WTC11 (cell line): ENCODE measurements at regions not wholly inside any gene's neighbourhood (a gene's known extent, or its start where the extent isn't known, plus 50 kb on each side); places are given as distances from the start of the nearest gene placed in this dataset.

Experiments
- ATAC-seq: fragments of 200-7000 bp; cut with Tn5 transposase; 2 replicates; pipeline ENCODE4 v1.10.0; 2021; ENCODE audit warnings: mild to moderate bottlenecking, moderate library complexity
- CTCF ChIA-PET: fragments of 300-600 bp; sonication (Branson Sonifier 250); formaldehyde crosslinking; loops from one replicate; lab custom pipeline; 2021; ENCODE audit warnings: antibody characterized with exemption; lab: Charles Lee
- POLR2A ChIA-PET: fragments of 350-600 bp; sonication (Branson Sonifier 250); formaldehyde crosslinking; loops from one replicate; lab custom pipeline; 2021; ENCODE audit warnings: antibody characterized with exemption; lab: Charles Lee
- DNase-seq: peaks from one replicate; pipeline ENCODE4 v3.0.0; 2021; ENCODE audit warnings: low spot score
- H3K27ac Mint-ChIP-seq: 2 replicates; pipeline ENCODE4 v1.8.0; 2021; ENCODE audit warnings: mixed read lengths
- H3K27me3 Mint-ChIP-seq: 2 replicates; pipeline ENCODE4 v1.8.0; 2021; ENCODE audit warnings: low read depth, mild to moderate bottlenecking, moderate library complexity, mixed read lengths
- H3K36me3 Mint-ChIP-seq: 2 replicates; pipeline ENCODE4 v1.8.0; 2021; ENCODE audit warnings: mixed read lengths
- H3K4me1 Mint-ChIP-seq: 2 replicates; pipeline ENCODE4 v1.8.0; 2022; ENCODE audit warnings: mixed read lengths
- H3K4me3 Mint-ChIP-seq: 2 replicates; pipeline ENCODE4 v1.8.0; 2021; ENCODE audit warnings: mild to moderate bottlenecking, moderate library complexity, mixed read lengths
- H3K9me3 Mint-ChIP-seq: 2 replicates; pipeline ENCODE4 v1.8.0; 2021; ENCODE audit warnings: mixed read lengths
- CBFB ChIP-seq: sonication (generic); formaldehyde crosslinking; IDR thresholded peaks from 2 replicates; pipeline ENCODE4 v1.8.1; 2022; ENCODE audit warnings: mild to moderate bottlenecking, low read depth, missing genetic modification reagents
- ESRRA ChIP-seq: sonication (generic); formaldehyde crosslinking; IDR thresholded peaks from 2 replicates; pipeline ENCODE4 v1.8.1; 2022; ENCODE audit warnings: mild to moderate bottlenecking, missing genetic modification reagents, borderline replicate concordance
- MYBL2 ChIP-seq: sonication (generic); formaldehyde crosslinking; IDR thresholded peaks from 2 replicates; pipeline ENCODE4 v1.8.1; 2023; ENCODE audit warnings: mild to moderate bottlenecking, moderate library complexity, missing genetic modification reagents
- NR2C2 ChIP-seq: sonication (generic); formaldehyde crosslinking; IDR thresholded peaks from 2 replicates; pipeline ENCODE4 v1.8.0; 2022; ENCODE audit warnings: mild to moderate bottlenecking, missing genetic modification reagents
- PRRX2 ChIP-seq: fragments of 250-450 bp; sonication (Bioruptor Pico); IDR thresholded peaks from 2 replicates; pipeline ENCODE4 v1.8.0; 2021; ENCODE audit warnings: mild to moderate bottlenecking
- TEAD1 ChIP-seq: sonication (generic); formaldehyde crosslinking; IDR thresholded peaks from 2 replicates; pipeline ENCODE4 v1.8.0; 2022; ENCODE audit warnings: mild to moderate bottlenecking, missing genetic modification reagents
- ZNF416 ChIP-seq: fragments of 250-450 bp; sonication (Bioruptor Pico); IDR thresholded peaks from 2 replicates; pipeline ENCODE4 v1.9.0; 2021; ENCODE audit warnings: mild to moderate bottlenecking, inconsistent platforms
- ZNF671 ChIP-seq: fragments of 250-450 bp; sonication (Bioruptor Pico); IDR thresholded peaks from 2 replicates; pipeline ENCODE4 v1.8.0; 2021; ENCODE audit warnings: mild to moderate bottlenecking
- TF ChIP-seq, protein P1 (sequence below): sonication (generic); formaldehyde crosslinking; conservative IDR thresholded peaks from 2 replicates; pipeline ENCODE4 v1.8.1; 2023; ENCODE audit warnings: mild to moderate bottlenecking, low read depth, missing genetic modification reagents, moderate library complexity
- TF ChIP-seq, protein P2 (sequence below): fragments of 250-450 bp; sonication (Bioruptor Pico); IDR thresholded peaks from 2 replicates; pipeline ENCODE4 v1.9.0; 2021; ENCODE audit warnings: mild to moderate bottlenecking
- TF ChIP-seq, protein P3 (sequence below): fragments of 250-450 bp; sonication (Bioruptor Pico); IDR thresholded peaks from 2 replicates; pipeline ENCODE4 v2.1.2; 2022; ENCODE audit warnings: mild to moderate bottlenecking, moderate library complexity
- TF ChIP-seq, protein P4 (sequence below): sonication (generic); formaldehyde crosslinking; IDR thresholded peaks from 2 replicates; pipeline ENCODE4 v1.8.1; 2022; ENCODE audit warnings: low read depth, missing genetic modification reagents, borderline replicate concordance
- TF ChIP-seq, protein P5 (sequence below): fragments of 250-450 bp; sonication (Bioruptor Pico); IDR thresholded peaks from 2 replicates; pipeline ENCODE4 v1.8.0; 2021; ENCODE audit warnings: mild to moderate bottlenecking
- TF ChIP-seq, protein P6 (sequence below): sonication (generic); formaldehyde crosslinking; IDR thresholded peaks from 2 replicates; pipeline ENCODE4 v1.8.1; 2023; ENCODE audit warnings: mild to moderate bottlenecking, missing genetic modification reagents, moderate library complexity

DNA sequence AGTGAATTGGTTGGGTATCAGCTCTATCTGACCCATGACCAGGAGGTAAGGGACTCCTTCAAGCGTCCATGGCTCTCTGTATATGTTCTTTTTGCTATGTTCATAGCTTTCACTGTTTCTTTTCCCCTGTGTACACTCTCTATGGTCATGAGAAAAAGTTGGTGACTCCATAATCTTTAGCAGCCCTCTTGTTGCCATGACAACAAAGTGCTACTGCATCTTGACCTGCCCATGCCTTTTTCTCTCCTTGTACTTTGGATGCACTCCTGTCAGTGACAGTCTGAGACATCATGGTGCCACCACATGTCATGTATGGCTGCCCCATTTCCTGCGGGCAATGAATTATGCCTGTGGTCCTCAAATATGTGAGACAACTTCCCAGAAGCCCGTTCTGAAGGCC, 280.2 kb downstream of the TMEM121 start (continued):
- TF ChIP-seq, protein P1, sequence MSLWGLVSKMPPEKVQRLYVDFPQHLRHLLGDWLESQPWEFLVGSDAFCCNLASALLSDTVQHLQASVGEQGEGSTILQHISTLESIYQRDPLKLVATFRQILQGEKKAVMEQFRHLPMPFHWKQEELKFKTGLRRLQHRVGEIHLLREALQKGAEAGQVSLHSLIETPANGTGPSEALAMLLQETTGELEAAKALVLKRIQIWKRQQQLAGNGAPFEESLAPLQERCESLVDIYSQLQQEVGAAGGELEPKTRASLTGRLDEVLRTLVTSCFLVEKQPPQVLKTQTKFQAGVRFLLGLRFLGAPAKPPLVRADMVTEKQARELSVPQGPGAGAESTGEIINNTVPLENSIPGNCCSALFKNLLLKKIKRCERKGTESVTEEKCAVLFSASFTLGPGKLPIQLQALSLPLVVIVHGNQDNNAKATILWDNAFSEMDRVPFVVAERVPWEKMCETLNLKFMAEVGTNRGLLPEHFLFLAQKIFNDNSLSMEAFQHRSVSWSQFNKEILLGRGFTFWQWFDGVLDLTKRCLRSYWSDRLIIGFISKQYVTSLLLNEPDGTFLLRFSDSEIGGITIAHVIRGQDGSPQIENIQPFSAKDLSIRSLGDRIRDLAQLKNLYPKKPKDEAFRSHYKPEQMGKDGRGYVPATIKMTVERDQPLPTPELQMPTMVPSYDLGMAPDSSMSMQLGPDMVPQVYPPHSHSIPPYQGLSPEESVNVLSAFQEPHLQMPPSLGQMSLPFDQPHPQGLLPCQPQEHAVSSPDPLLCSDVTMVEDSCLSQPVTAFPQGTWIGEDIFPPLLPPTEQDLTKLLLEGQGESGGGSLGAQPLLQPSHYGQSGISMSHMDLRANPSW (CRISPR knock-in tag), result no peak
- TF ChIP-seq ZNF671 (CRISPR knock-in tag), result no peak

DNA sequence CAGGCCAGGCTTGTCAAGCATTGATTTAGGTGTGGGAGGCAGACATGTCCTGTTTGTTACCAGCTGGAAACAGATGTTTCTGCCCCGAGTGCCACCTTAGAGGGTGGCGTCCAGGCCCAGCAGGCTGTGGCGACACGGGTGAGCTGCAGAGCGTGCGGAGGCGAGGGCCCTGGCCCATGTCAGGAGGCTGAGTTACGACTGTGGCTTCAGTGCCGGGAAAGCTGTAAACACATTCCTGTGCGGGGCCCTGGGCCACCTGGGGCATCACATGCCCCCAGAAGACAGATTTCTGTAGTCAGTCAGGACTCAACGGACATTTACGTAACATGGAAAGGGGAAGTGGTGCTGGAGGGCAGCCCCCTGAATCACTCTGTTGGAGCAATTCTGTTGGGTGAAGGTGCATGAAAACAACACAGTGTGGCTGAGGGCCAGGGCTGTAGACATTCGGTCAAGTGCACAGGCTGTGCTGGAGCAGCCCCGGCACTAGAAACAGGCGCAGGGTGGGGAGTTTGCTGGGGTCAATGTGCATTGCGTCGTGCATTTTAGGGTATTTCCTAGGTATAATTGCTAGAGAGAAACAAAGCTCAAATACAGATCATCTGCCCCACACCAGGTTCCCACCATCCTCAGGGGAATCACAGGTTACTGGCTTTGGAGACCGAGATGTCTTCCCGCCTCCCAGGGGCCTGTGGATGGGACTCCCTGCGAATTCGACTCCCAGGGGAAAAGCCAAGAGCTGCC, 291.8 kb downstream of the TMEM121 start:
- no peak for DNase-seq
- ChIA-PET CTCF (no interaction called here), POLR2A (no interaction called here)
- Mint-ChIP-seq H3K27me3 (peaks cover 24% of the 10 kb centered on the region), H3K36me3 (peaks cover 72% of the 10 kb centered on the region), H3K27ac (no peak overlapping the region), H3K9me3 (peaks cover 89% of the 10 kb centered on the region), H3K4me1 (no peaks in the 10 kb centered on the region), H3K4me3 (no peak overlapping the region)
- no peak for ATAC-seq
- no peak for TF ChIP-seq TEAD1
- TF ChIP-seq ESRRA, result no peak
- TF ChIP-seq PRRX2 (CRISPR knock-in tag), result no peak
- TF ChIP-seq NR2C2 (CRISPR knock-in tag), result no peak
- TF ChIP-seq, protein P2, sequence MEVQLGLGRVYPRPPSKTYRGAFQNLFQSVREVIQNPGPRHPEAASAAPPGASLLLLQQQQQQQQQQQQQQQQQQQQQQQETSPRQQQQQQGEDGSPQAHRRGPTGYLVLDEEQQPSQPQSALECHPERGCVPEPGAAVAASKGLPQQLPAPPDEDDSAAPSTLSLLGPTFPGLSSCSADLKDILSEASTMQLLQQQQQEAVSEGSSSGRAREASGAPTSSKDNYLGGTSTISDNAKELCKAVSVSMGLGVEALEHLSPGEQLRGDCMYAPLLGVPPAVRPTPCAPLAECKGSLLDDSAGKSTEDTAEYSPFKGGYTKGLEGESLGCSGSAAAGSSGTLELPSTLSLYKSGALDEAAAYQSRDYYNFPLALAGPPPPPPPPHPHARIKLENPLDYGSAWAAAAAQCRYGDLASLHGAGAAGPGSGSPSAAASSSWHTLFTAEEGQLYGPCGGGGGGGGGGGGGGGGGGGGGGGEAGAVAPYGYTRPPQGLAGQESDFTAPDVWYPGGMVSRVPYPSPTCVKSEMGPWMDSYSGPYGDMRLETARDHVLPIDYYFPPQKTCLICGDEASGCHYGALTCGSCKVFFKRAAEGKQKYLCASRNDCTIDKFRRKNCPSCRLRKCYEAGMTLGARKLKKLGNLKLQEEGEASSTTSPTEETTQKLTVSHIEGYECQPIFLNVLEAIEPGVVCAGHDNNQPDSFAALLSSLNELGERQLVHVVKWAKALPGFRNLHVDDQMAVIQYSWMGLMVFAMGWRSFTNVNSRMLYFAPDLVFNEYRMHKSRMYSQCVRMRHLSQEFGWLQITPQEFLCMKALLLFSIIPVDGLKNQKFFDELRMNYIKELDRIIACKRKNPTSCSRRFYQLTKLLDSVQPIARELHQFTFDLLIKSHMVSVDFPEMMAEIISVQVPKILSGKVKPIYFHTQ (CRISPR knock-in tag), result no peak
- TF ChIP-seq, protein P3, sequence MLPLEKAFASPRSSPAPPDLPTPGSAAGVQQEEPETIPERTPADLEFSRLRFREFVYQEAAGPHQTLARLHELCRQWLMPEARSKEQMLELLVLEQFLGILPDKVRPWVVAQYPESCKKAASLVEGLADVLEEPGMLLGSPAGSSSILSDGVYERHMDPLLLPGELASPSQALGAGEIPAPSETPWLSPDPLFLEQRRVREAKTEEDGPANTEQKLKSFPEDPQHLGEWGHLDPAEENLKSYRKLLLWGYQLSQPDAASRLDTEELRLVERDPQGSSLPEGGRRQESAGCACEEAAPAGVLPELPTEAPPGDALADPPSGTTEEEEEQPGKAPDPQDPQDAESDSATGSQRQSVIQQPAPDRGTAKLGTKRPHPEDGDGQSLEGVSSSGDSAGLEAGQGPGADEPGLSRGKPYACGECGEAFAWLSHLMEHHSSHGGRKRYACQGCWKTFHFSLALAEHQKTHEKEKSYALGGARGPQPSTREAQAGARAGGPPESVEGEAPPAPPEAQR (CRISPR knock-in tag), result no peak
- TF ChIP-seq CBFB (CRISPR knock-in tag), result no peak
- TF ChIP-seq, protein P4, sequence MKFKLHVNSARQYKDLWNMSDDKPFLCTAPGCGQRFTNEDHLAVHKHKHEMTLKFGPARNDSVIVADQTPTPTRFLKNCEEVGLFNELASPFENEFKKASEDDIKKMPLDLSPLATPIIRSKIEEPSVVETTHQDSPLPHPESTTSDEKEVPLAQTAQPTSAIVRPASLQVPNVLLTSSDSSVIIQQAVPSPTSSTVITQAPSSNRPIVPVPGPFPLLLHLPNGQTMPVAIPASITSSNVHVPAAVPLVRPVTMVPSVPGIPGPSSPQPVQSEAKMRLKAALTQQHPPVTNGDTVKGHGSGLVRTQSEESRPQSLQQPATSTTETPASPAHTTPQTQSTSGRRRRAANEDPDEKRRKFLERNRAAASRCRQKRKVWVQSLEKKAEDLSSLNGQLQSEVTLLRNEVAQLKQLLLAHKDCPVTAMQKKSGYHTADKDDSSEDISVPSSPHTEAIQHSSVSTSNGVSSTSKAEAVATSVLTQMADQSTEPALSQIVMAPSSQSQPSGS (CRISPR knock-in tag), result no peak
- TF ChIP-seq, protein P5, sequence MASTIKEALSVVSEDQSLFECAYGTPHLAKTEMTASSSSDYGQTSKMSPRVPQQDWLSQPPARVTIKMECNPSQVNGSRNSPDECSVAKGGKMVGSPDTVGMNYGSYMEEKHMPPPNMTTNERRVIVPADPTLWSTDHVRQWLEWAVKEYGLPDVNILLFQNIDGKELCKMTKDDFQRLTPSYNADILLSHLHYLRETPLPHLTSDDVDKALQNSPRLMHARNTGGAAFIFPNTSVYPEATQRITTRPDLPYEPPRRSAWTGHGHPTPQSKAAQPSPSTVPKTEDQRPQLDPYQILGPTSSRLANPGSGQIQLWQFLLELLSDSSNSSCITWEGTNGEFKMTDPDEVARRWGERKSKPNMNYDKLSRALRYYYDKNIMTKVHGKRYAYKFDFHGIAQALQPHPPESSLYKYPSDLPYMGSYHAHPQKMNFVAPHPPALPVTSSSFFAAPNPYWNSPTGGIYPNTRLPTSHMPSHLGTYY (CRISPR knock-in tag), result no peak
- no peak for TF ChIP-seq ZNF416 (CRISPR knock-in tag)
- TF ChIP-seq, protein P6, sequence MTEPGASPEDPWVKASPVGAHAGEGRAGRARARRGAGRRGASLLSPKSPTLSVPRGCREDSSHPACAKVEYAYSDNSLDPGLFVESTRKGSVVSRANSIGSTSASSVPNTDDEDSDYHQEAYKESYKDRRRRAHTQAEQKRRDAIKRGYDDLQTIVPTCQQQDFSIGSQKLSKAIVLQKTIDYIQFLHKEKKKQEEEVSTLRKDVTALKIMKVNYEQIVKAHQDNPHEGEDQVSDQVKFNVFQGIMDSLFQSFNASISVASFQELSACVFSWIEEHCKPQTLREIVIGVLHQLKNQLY, result no peak
- TF ChIP-seq MYBL2, result no peak
- no peak for TF ChIP-seq ZNF671 (CRISPR knock-in tag)
